Renal cortical epithelial cell (primary cell): ENCODE measurements at regions not wholly inside any gene's neighbourhood (a gene's known extent, or its start where the extent isn't known, plus 50 kb on each side); places are given as distances from the start of the nearest gene placed in this dataset.
"Not testable (repeated sequence)": the region's sequence is repeated elsewhere in the genome, so short reads cannot be mapped to it uniquely, and the experiment has no call there.

Source experiments
- DNase-seq: peaks from one replicate; pipeline ENCODE4 v3.0.0-alpha.2; 2011; ENCODE audit warnings: low read depth

- DNase-seq: no peak
Measured at GRCh38 chr1:118564961-118565703, 380.1 kb upstream of the SPAG17 start.

DNA sequence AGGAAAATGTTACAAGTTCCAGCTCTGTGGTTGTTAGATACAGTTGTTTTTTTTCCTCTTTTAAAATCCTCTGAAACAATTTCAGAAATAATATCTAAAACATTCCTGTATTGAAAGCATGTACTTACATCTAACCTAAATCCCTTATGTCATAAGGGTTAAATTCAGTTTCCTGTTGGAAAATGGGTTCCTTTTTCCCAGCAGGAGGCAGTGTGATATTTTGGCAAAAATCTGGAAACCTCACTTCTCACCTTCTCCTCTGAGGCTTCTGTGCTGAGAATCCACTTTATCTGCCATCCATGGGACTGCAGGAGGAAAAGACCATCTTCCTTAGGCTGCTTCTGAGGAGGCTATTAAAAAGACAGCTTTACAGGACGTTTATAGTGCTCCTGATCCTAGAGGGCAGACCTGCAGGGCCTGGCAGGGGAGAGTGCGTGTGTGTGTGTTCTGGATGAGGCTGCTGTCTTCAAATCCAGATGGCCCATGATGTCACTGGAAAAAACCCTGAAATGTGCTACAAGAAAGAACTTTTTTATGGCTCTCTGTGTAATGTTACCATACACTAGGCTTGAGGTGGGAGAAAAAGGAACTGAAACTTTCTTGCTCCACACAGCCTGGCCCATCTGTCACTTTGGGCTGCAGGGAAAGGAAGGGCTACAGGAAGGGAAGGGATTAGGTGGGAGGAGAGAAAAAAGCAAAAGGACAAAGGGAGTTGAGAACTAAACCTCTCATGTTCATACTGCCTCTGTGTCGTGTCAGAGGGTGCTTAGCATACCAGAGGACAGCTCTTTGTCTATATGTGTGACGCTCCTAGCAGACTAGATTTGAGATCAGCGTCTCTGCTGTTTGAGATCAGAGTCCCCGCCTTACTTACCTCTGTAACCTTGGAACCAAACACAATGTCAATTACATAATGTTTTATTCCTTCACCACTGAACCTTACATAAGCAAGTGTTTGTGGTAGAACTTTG lies 379.2 kb upstream of the SPAG17 start:
- DNase-seq: peak; percentile 17

- peak; percentile 3 for DNase-seq
Measured at GRCh38 chr1:118558933-118559332, 373.9 kb upstream of the SPAG17 start.

GRCh38 chr1:118556936-118557335 lies 371.9 kb upstream of the SPAG17 start:
- no peak for DNase-seq

- DNase-seq: no peak
Measured at GRCh38 chr1:118555638-118556037, 370.6 kb upstream of the SPAG17 start.

- DNase-seq: no peak
Measured at GRCh38 chr1:118535901-118536300, 350.9 kb upstream of the SPAG17 start.

DNA sequence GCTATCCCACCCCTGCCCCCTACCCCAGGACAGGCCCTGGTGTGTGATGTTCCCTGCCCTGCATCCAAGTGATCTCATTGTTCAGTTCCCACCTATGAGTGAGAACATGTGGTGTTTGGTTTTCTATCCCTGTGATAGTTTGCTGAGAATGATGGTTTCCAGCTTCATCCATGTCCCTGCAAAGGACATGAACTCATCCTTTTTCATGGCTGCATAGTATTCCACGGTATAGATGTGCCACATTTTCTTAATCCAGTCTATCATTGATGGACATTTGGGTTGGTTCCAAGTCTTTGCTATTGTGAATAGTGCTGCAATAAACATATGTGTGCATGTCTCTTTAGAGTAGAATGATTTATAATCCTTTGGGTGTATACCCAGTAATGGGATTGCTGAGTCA lies 326.9 kb upstream of the SPAG17 start:
- DNase-seq: not testable (repeated sequence)

DNA sequence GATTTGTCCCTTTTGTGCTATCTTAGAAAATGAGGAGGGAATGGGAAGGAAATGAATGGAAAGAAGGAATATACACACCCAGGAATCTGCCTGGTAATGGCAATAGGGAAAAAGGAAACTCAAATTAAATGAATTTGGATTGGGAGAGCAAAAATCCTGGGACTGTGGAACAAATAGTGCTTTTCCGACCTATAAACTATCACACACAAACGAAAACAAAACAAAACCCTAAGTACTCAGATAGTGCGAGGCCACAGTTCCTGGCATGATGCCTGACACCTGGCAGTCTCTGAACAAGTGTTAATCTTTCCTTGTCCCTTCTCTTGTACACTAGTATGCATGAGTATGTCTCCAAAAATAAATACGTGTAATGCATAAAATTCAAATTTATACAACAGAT lies 319.8 kb upstream of the SPAG17 start:
- no peak for DNase-seq

DNA sequence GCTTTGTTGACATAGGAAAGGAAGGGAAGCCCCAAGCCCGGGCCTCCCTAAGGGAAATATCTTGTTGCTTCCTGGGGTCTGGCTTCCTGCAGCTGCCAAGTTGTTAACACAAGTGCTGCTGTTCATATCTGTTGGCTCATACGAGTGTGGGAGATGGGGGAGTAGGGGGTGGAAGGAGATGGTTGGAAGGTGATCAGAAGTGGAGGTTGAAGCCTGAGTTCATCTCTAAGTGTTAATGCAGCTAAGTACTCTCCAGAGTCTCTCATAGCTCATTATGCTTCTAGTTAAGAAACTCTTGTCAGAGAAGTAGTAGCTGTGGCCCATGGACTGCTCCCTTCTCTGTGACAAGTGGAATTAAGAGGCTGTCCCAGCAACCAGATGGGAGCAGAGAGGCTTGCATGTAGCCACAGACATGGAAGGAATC lies 319.2 kb upstream of the SPAG17 start:
- no peak for DNase-seq

DNA sequence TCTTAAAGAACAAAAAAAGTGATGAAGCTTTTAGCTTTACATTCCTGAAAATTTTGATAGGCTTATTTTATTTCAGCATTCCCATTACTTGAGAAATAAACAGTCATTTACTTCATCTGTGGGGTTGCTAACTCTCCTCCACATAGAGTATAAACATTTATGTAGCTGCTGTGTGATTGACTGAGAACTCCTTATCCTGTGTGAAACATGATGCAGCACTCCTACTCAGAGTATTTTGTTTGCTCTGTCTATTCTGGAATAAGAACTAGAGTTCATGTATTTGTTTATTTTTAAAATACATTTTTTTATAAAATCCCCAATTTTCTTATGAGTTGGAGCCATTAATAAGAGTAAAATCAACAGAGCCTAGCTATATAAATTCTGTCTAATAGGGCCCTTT lies 318.7 kb upstream of the SPAG17 start:
- no peak for DNase-seq

DNA sequence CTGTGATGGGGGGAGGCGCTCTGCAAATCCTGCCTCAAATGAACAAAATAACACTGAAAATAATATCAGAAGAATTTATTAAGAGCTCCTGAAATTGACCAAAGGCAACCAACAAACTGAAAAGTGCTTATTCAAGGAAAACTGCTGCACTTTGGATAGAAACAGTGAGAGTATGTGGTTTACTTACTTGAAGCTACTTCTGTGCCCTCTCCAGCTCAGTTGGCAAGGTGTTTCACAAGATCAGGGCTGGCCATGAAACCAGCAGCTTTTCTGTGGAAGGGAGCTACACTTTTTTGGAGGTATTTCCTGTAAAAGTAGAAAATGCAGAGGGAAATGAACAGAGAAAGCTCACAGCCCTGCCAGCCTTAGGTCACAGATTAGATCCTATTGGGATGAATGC lies 310.0 kb upstream of the SPAG17 start:
- peak; percentile 18 for DNase-seq

GRCh38 chr1:118488787-118489186 lies 303.8 kb upstream of the SPAG17 start:
- no peak for DNase-seq

DNA sequence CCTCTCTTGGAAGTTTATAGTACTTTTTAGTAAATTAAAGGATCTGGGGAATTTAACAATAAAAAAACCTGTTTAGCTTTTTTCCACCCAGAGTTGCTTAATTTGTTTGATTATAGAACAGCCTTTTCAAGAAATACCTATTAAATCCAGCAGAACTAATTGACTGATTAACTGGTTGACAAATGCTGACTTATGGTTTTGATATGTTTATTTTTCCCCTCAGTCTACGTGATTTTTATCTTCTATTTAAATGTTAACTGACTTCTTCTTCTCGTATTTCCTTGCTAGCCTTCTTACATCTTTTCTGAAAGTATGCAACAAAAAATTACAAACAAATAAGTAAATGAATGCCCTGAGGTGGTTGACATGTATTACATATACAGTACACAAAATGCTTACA lies 302.9 kb upstream of the SPAG17 start:
- no peak for DNase-seq

- DNase-seq: peak; percentile 6
Measured at GRCh38 chr1:118487091-118487490, 302.1 kb upstream of the SPAG17 start.

GRCh38 chr1:118486199-118486598 lies 301.2 kb upstream of the SPAG17 start:
- no peak for DNase-seq

- DNase-seq: peak; percentile 62
Measured at GRCh38 chr1:118485757-118486156, 300.7 kb upstream of the SPAG17 start.

DNA sequence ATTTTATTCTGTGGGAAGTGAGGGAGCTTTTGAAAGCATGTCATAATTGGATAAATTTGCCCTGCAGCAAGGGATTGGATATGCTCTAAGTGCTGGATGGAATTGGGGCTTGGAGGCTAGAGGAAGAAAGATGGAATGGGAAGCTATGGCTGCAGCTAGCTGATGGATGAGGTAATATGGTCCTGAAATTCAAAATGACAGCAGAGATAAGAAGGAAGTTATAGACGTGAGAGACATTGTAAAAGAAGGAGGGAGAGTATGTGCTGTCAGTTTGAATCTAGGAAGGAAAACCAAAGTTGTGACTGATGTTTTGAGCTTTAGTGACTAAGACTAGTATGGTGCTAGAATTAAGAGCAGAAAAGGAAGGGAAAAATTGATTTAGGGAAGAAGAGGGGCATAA lies 299.9 kb upstream of the SPAG17 start:
- no peak for DNase-seq

DNA sequence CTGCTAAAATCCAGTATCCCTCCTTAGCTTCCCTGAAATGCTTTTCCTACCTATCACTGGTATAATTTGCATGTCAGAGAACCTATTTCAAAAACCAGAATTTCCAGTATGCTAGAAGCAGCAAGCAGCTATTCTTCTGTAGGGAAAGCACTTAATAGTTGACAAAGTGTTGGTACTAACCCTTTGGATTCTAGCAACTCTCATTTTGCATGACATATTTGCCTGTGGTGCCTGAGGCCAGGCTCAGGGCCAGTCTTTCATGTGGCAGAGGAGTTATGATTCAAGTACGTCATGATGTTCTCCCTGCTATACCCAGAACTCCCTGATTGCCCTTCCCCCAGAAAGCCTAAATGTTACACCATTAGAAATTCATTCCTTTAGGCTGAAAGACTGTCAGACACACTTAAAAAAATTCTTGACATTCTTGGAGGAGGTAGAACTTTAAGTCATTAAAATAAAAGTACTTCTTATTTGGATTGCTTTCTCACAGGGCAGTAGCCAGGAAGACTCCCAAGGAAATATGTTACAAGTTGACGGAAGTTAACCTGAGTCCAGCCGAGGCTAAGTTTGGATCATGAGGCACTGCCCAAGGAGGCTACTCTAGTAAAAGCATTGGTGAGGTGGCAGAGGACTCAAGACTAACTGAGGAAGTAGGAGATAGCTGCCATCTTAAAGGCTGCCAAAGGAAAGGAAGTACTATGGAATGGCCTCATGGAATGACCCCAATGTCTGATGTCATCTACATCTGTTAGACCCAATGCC lies 298.4 kb upstream of the SPAG17 start:
- DNase-seq: peak; percentile 58

DNA sequence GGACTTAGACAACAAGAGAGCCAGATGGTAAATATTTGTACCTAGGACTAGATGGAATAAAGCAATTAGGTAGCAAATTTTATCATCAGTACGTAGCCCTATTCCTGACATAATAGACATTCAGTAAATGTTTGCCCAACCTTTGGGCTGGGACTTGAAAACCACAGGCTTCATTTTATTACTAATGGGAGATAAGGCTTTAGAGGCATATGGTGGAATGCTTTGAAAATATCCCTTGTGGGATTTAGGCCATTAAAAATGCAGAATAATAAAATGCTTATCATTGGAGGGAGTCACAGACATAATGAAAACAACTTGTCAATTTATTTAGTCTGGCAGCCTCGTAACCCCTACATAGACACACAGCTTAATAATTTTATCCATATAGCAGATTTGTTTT lies 296.1 kb upstream of the SPAG17 start:
- peak; percentile 11 for DNase-seq

GRCh38 chr1:118479351-118479750 lies 294.3 kb upstream of the SPAG17 start:
- peak; percentile 58 for DNase-seq

GRCh38 chr1:118473825-118474224 lies 288.8 kb upstream of the SPAG17 start:
- no peak for DNase-seq

DNA sequence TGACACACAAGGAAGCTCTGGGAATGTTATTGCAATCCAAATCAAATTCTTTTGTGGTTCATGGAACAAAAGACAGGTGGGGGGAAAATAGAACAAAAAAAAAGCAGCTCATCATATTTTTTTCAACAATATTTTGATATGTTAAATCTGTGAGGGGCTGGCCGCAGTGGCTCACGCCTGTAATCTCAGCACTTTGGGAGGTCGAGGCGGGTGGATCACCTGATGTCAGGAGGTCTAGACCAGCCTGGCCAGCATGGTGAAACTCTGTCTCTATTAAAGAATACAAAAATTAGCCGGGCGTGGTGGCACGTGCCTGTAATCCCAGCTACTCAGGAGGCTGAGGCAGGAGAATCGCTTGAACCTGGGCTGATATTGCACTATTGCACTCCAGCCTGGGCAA lies 279.4 kb upstream of the SPAG17 start:
- DNase-seq: not testable (repeated sequence)
